WTC11 (cell line): ENCODE measurements at regions not wholly inside any gene's neighbourhood (a gene's known extent, or its start where the extent isn't known, plus 50 kb on each side); places are given as distances from the start of the nearest gene placed in this dataset.

Source experiments
- ATAC-seq: fragments of 200-7000 bp; cut with Tn5 transposase; 2 replicates; pipeline ENCODE4 v1.10.0; 2021; ENCODE audit warnings: mild to moderate bottlenecking, moderate library complexity
- CTCF ChIA-PET: fragments of 300-600 bp; sonication (Branson Sonifier 250); formaldehyde crosslinking; loops from one replicate; lab custom pipeline; 2021; ENCODE audit warnings: antibody characterized with exemption; lab: Charles Lee
- POLR2A ChIA-PET: fragments of 350-600 bp; sonication (Branson Sonifier 250); formaldehyde crosslinking; loops from one replicate; lab custom pipeline; 2021; ENCODE audit warnings: antibody characterized with exemption; lab: Charles Lee
- DNase-seq: peaks from one replicate; pipeline ENCODE4 v3.0.0; 2021; ENCODE audit warnings: low spot score
- H3K27ac Mint-ChIP-seq: 2 replicates; pipeline ENCODE4 v1.8.0; 2021; ENCODE audit warnings: mixed read lengths
- H3K27me3 Mint-ChIP-seq: 2 replicates; pipeline ENCODE4 v1.8.0; 2021; ENCODE audit warnings: low read depth, mild to moderate bottlenecking, moderate library complexity, mixed read lengths
- H3K36me3 Mint-ChIP-seq: 2 replicates; pipeline ENCODE4 v1.8.0; 2021; ENCODE audit warnings: mixed read lengths
- H3K4me1 Mint-ChIP-seq: 2 replicates; pipeline ENCODE4 v1.8.0; 2022; ENCODE audit warnings: mixed read lengths
- H3K4me3 Mint-ChIP-seq: 2 replicates; pipeline ENCODE4 v1.8.0; 2021; ENCODE audit warnings: mild to moderate bottlenecking, moderate library complexity, mixed read lengths
- H3K9me3 Mint-ChIP-seq: 2 replicates; pipeline ENCODE4 v1.8.0; 2021; ENCODE audit warnings: mixed read lengths
- ATF6 ChIP-seq: sonication (generic); formaldehyde crosslinking; IDR thresholded peaks from 2 replicates; pipeline ENCODE4 v1.8.1; 2023; ENCODE audit warnings: mild to moderate bottlenecking, missing genetic modification reagents
- CDX4 ChIP-seq: fragments of 250-450 bp; sonication (Bioruptor Pico); IDR thresholded peaks from 2 replicates; pipeline ENCODE4 v1.9.0; 2021; ENCODE audit warnings: moderate library complexity, mild to moderate bottlenecking, inconsistent platforms, borderline replicate concordance
- FOXP1 ChIP-seq: sonication (generic); formaldehyde crosslinking; IDR thresholded peaks from 2 replicates; pipeline ENCODE4 v1.8.0; 2022; ENCODE audit warnings: missing genetic modification reagents, mild to moderate bottlenecking, moderate library complexity, borderline replicate concordance
- FOXP4 ChIP-seq: sonication (generic); formaldehyde crosslinking; IDR thresholded peaks from 2 replicates; pipeline ENCODE4 v1.8.0; 2022; ENCODE audit warnings: mild to moderate bottlenecking, missing genetic modification reagents
- GTF2I ChIP-seq: fragments of 250-450 bp; sonication (Bioruptor Pico); conservative IDR thresholded peaks from 2 replicates; pipeline ENCODE4 v1.4.0; 2021; ENCODE audit warnings: mild to moderate bottlenecking
- JAZF1 ChIP-seq: fragments of 250-450 bp; sonication (Bioruptor Pico); IDR thresholded peaks from 2 replicates; pipeline ENCODE4 v1.9.0; 2021; ENCODE audit warnings: moderate library complexity, mild to moderate bottlenecking, inconsistent platforms
- NFE2L1 ChIP-seq: sonication (generic); formaldehyde crosslinking; IDR thresholded peaks from 2 replicates; pipeline ENCODE4 v1.8.1; 2023; ENCODE audit warnings: missing genetic modification reagents
- TCF7 ChIP-seq: sonication (generic); formaldehyde crosslinking; IDR thresholded peaks from 2 replicates; pipeline ENCODE4 v1.8.0; 2022; ENCODE audit warnings: mild to moderate bottlenecking, low read depth, missing genetic modification reagents, moderate library complexity
- TEAD4 ChIP-seq: sonication (generic); formaldehyde crosslinking; IDR thresholded peaks from 2 replicates; pipeline ENCODE4 v1.8.0; 2022; ENCODE audit warnings: mild to moderate bottlenecking, missing genetic modification reagents
- TP53 ChIP-seq: sonication (generic); formaldehyde crosslinking; IDR thresholded peaks from 2 replicates; pipeline ENCODE4 v1.8.1; 2023; ENCODE audit warnings: mild to moderate bottlenecking, missing genetic modification reagents
- USF2 ChIP-seq: sonication (generic); formaldehyde crosslinking; IDR thresholded peaks from 2 replicates; pipeline ENCODE4 v1.8.1; 2023; ENCODE audit warnings: mild to moderate bottlenecking, missing genetic modification reagents, moderate library complexity
- ZBTB21 ChIP-seq: sonication (generic); formaldehyde crosslinking; IDR thresholded peaks from 2 replicates; pipeline ENCODE4 v1.8.1; 2023; ENCODE audit warnings: mild to moderate bottlenecking, missing genetic modification reagents, borderline replicate concordance
- ZNF232 ChIP-seq: sonication (generic); formaldehyde crosslinking; IDR thresholded peaks from 2 replicates; pipeline ENCODE4 v1.8.0; 2022; ENCODE audit warnings: mild to moderate bottlenecking, missing genetic modification reagents
- ZNF425 ChIP-seq: fragments of 250-450 bp; sonication (Bioruptor Pico); conservative IDR thresholded peaks from 2 replicates; pipeline ENCODE4 v1.9.0; 2021; ENCODE audit warnings: mild to moderate bottlenecking
- TF ChIP-seq, protein P1 (sequence below): sonication (generic); formaldehyde crosslinking; IDR thresholded peaks from 2 replicates; pipeline ENCODE4 v1.8.1; 2022; ENCODE audit warnings: missing genetic modification reagents, borderline replicate concordance
- TF ChIP-seq, protein P2 (sequence below): sonication (generic); formaldehyde crosslinking; IDR thresholded peaks from 2 replicates; pipeline ENCODE4 v1.8.1; 2022; ENCODE audit warnings: low read depth, missing genetic modification reagents, borderline replicate concordance

GRCh38 chr18:39455285-39455684, 1889.7 kb upstream of the CELF4 start:
- no peak overlapping the region for H3K27ac Mint-ChIP-seq
- H3K27me3 Mint-ChIP-seq, result no peaks in the 10 kb centered on the region
- CTCF ChIA-PET, result no interaction called here
- H3K36me3 Mint-ChIP-seq, result no peaks in the 10 kb centered on the region
- POLR2A ChIA-PET, result no interaction called here
- H3K4me3 Mint-ChIP-seq, result no peak overlapping the region
- peaks cover 7% of the 10 kb centered on the region; the same call in 1 of the 2 replicates for H3K9me3 Mint-ChIP-seq
- ATAC-seq, result no peak
- TF ChIP-seq, protein P1, sequence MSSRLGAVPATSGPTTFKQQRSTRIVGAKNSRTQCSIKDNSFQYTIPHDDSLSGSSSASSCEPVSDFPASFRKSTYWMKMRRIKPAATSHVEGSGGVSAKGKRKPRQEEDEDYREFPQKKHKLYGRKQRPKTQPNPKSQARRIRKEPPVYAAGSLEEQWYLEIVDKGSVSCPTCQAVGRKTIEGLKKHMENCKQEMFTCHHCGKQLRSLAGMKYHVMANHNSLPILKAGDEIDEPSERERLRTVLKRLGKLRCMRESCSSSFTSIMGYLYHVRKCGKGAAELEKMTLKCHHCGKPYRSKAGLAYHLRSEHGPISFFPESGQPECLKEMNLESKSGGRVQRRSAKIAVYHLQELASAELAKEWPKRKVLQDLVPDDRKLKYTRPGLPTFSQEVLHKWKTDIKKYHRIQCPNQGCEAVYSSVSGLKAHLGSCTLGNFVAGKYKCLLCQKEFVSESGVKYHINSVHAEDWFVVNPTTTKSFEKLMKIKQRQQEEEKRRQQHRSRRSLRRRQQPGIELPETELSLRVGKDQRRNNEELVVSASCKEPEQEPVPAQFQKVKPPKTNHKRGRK, result no peak
- TF ChIP-seq JAZF1 (CRISPR knock-in tag) (no peak), TP53 (CRISPR knock-in tag) (no peak), FOXP4 (CRISPR knock-in tag) (no peak), ZNF425 (CRISPR knock-in tag) (no peak), ZBTB21 (no peak), USF2 (CRISPR knock-in tag) (no peak), FOXP1 (CRISPR knock-in tag) (no peak), TEAD4 (CRISPR knock-in tag) (no peak), TCF7 (CRISPR knock-in tag) (no peak), NFE2L1 (no peak), ZNF232 (no peak), ATF6 (no peak), GTF2I (CRISPR knock-in tag) (no peak), CDX4 (CRISPR knock-in tag) (no peak)
- TF ChIP-seq, protein P2, sequence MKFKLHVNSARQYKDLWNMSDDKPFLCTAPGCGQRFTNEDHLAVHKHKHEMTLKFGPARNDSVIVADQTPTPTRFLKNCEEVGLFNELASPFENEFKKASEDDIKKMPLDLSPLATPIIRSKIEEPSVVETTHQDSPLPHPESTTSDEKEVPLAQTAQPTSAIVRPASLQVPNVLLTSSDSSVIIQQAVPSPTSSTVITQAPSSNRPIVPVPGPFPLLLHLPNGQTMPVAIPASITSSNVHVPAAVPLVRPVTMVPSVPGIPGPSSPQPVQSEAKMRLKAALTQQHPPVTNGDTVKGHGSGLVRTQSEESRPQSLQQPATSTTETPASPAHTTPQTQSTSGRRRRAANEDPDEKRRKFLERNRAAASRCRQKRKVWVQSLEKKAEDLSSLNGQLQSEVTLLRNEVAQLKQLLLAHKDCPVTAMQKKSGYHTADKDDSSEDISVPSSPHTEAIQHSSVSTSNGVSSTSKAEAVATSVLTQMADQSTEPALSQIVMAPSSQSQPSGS (CRISPR knock-in tag), result no peak
- DNase-seq, result no peak
- H3K4me1 Mint-ChIP-seq, result peaks cover 10% of the 10 kb centered on the region
